Upper lobe of right lung (tissue), 1 donor: ENCODE measurements at regions not wholly inside any gene's neighbourhood (a gene's known extent, or its start where the extent isn't known, plus 50 kb on each side); places are given as distances from the start of the nearest gene placed in this dataset.

Experiments used
- ATAC-seq: fragments of 200-7000 bp; cut with Tn5 transposase; one replicate; pipeline ENCODE4 v1.9.1; 2020; ENCODE audit warnings: mild to moderate bottlenecking, moderate library complexity
- DNase-seq: peaks from one replicate; pipeline ENCODE4 v3.0.0-alpha.2; 2020
- H3K27ac ChIP-seq: fragments of 200-600 bp; one replicate; pipeline ENCODE4 v1.8.0; 2022
- H3K27me3 ChIP-seq: fragments of 200-600 bp; one replicate; pipeline ENCODE4 v1.8.0; 2022; ENCODE audit warnings: mild to moderate bottlenecking
- H3K36me3 ChIP-seq: fragments of 200-600 bp; one replicate; pipeline ENCODE4 v1.8.0; 2022
- H3K4me1 ChIP-seq: fragments of 200-600 bp; one replicate; pipeline ENCODE4 v1.8.0; 2022
- H3K4me3 ChIP-seq: fragments of 200-600 bp; one replicate; pipeline ENCODE4 v1.8.0; 2022; ENCODE audit warnings: mild to moderate bottlenecking
- H3K9me3 ChIP-seq: fragments of 200-600 bp; one replicate; pipeline ENCODE4 v1.8.0; 2022
- intact Hi-C: fragments of 100-400 bp; cut with DNase I; formaldehyde crosslinking; loops from one replicate; pipeline ENCODE4 v1.11.0; 2022
- TF ChIP-seq, protein P1 (sequence below): fragments of 200-600 bp; IDR thresholded peaks from one replicate; pipeline ENCODE4 v1.8.0; 2022; ENCODE audit warnings: antibody characterized with exemption
- donor health status: DM: no; HTN: yes; CAD: no; lungs with severe emphysema.

DNA sequence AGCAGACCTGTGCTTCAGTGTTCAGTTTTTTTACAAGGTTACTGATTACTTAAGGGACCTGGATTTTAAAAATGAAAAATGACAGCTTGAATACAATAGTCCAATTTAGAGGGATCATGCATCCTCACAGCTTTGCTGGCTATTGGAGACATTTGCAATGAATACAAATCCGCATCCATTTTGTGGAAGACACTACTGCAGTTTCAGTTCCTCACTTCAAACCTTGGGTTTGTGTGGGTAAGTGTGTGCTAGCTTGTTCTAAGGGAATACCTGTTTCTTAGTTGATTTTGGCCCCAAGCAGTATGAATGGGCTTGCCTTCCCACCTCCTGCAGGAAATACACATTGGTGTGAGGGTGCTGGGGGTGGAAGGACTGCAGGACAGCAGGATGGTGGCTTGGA is 222.4 kb downstream of the OLFM4 start:
- H3K27ac ChIP-seq, result no peak overlapping the region
- no peaks in the 10 kb centered on the region for H3K9me3 ChIP-seq
- no peaks in the 10 kb centered on the region for H3K36me3 ChIP-seq
- no peaks in the 10 kb centered on the region for H3K4me1 ChIP-seq
- DNase-seq (no peak), ATAC-seq (no peak)
- H3K27me3 ChIP-seq, result no peaks in the 10 kb centered on the region
- H3K4me3 ChIP-seq, result no peak overlapping the region
- intact Hi-C loops, result no loop called here
- TF ChIP-seq, protein P1, sequence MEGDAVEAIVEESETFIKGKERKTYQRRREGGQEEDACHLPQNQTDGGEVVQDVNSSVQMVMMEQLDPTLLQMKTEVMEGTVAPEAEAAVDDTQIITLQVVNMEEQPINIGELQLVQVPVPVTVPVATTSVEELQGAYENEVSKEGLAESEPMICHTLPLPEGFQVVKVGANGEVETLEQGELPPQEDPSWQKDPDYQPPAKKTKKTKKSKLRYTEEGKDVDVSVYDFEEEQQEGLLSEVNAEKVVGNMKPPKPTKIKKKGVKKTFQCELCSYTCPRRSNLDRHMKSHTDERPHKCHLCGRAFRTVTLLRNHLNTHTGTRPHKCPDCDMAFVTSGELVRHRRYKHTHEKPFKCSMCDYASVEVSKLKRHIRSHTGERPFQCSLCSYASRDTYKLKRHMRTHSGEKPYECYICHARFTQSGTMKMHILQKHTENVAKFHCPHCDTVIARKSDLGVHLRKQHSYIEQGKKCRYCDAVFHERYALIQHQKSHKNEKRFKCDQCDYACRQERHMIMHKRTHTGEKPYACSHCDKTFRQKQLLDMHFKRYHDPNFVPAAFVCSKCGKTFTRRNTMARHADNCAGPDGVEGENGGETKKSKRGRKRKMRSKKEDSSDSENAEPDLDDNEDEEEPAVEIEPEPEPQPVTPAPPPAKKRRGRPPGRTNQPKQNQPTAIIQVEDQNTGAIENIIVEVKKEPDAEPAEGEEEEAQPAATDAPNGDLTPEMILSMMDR, result no peak

DNA sequence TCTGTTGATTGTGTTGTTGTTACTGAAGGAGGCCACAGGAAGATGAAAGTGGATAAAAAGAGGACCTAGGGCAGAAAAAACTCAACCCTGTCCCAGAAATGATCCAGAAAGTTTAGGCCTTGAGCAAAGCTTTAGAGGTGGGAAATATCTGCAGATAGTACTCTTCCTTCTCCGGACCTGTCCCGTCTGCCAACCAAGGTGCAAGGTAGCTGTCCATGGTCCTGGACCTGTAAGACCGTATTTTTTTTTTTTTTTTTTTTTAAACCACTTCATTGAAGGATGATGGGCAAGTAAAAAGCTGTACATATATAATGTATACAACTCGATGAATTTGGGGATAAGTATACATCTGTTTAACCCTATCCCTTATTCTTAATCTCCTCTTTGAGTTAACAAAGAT is 225.9 kb downstream of the OLFM4 start:
- intact Hi-C loops, result no loop called here
- Histone ChIP-seq H3K27me3 (no peaks in the 10 kb centered on the region), H3K36me3 (no peaks in the 10 kb centered on the region), H3K4me1 (no peaks in the 10 kb centered on the region), H3K4me3 (no peak overlapping the region), H3K27ac (no peak overlapping the region), H3K9me3 (no peaks in the 10 kb centered on the region)
- TF ChIP-seq, protein P1, result no peak
- ATAC-seq (no peak), DNase-seq (no peak)

- H3K27ac ChIP-seq, result no peak overlapping the region
- no peak for ATAC-seq
Observed at GRCh38 chr13:53255795-53256194, 227.2 kb downstream of the OLFM4 start.

GRCh38 chr13:53260594-53260993 is 232.0 kb downstream of the OLFM4 start:
- TF ChIP-seq, protein P1, result no peak
- Histone ChIP-seq H3K27ac (no peak overlapping the region), H3K27me3 (no peaks in the 10 kb centered on the region), H3K36me3 (no peaks in the 10 kb centered on the region), H3K4me1 (no peaks in the 10 kb centered on the region), H3K4me3 (no peak overlapping the region), H3K9me3 (no peaks in the 10 kb centered on the region)
- intact Hi-C loops, result no loop called here
- ATAC-seq, result no peak
- DNase-seq, result no peak

More at GRCh38 chr13:53255795-53256194, 227.2 kb downstream of the OLFM4 start:
- no peaks in the 10 kb centered on the region for H3K36me3 ChIP-seq
- no peak overlapping the region for H3K4me3 ChIP-seq
- no peak for DNase-seq
- intact Hi-C loops, result no loop called here
- no peaks in the 10 kb centered on the region for H3K4me1 ChIP-seq
- H3K9me3 ChIP-seq, result no peaks in the 10 kb centered on the region
- no peaks in the 10 kb centered on the region for H3K27me3 ChIP-seq
- TF ChIP-seq, protein P1, result no peak

DNA sequence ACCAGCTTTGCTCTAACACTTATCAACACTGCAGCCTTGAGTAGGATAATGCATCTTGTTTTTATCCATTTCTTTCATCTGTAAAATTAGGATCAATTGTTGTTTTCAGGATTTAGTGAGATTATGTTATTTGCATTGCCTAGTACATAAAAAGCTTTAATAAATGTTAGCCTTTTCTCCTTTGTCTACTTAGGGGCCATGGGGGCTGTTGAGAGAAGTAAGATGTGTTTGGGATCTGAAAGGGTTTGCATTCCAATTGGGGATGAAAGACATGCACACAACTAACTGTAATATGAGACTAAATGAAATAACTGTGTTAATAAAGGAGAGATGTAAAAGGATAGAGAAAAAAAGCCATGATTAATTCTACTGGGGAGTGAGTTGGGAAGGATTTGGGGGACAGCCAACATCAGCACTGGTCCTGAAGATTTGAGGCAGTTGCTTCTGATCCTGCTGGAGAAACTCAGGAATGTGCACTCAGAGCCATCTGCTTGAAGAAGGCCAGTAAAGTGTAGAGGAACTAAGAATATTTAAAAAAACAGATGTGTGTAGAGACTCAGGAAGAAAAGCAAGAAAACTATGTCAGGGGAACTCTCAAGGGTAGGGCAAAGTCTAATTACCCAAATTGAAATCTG is 236.3 kb downstream of the OLFM4 start:
- H3K4me1 ChIP-seq, result no peaks in the 10 kb centered on the region
- H3K36me3 ChIP-seq, result no peaks in the 10 kb centered on the region
- TF ChIP-seq, protein P1, result no peak

DNA sequence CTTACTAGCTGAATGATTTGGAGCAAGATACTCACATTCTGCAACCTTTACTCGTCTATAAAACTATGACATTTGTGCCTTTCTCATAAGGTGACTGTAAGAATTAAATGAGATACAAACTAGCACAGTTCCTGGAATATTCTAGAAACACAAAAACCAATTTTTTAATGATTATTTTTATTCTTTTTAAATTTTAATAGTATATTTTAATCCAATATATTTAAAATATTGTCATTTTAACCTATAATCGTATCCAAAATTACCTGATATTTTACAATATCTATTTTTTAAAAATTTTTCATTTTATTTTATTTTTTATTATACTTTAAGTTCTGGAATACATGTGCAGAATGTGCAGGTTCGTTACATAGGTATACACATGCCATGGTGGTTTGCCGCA is 238.1 kb downstream of the OLFM4 start:
- ATAC-seq, result no peak

More for the DNA sequence above, 236.3 kb downstream of the OLFM4 start:
- intact Hi-C loops, result no loop called here
- Histone ChIP-seq H3K9me3 (no peaks in the 10 kb centered on the region), H3K4me3 (no peak overlapping the region), H3K27me3 (no peaks in the 10 kb centered on the region), H3K27ac (no peak overlapping the region)
- ATAC-seq, result no peak
- DNase-seq, result no peak

More for the DNA sequence above, 238.1 kb downstream of the OLFM4 start:
- TF ChIP-seq, protein P1, result no peak
- DNase-seq, result no peak
- Histone ChIP-seq H3K36me3 (no peaks in the 10 kb centered on the region), H3K27ac (no peak overlapping the region), H3K4me1 (no peaks in the 10 kb centered on the region), H3K9me3 (no peaks in the 10 kb centered on the region), H3K27me3 (no peaks in the 10 kb centered on the region), H3K4me3 (no peak overlapping the region)
- intact Hi-C loops, result no loop called here
